GM23248 (cell line): ENCODE measurements at regions not wholly inside any gene's neighbourhood (a gene's known extent, or its start where the extent isn't known, plus 50 kb on each side); places are given as distances from the start of the nearest gene placed in this dataset.

Experiments
- DNase-seq: peaks from one replicate; pipeline ENCODE4 v3.0.0-alpha.2; 2015
- H2AFZ ChIP-seq: fragments of 200-600 bp; sonication (generic); 2 replicates; pipeline ENCODE4 v1.6.1; 2016; ENCODE audit warnings: antibody characterized with exemption
- H3F3A ChIP-seq: fragments of 200-600 bp; sonication (generic); 2 replicates; pipeline ENCODE4 v1.6.1; 2016; ENCODE audit warnings: mild to moderate bottlenecking, antibody characterized with exemption, mixed run types; ENCODE audit not compliant: insufficient read depth
- H3K27ac ChIP-seq: fragments of 200-600 bp; sonication (generic); 2 replicates; pipeline ENCODE4 v1.5.1; 2016; ENCODE audit warnings: mild to moderate bottlenecking
- H3K27me3 ChIP-seq: fragments of 200-600 bp; sonication (generic); replicated peaks from 2 replicates; pipeline ENCODE4 v1.6.1; 2016; ENCODE audit warnings: mild to moderate bottlenecking; ENCODE audit not compliant: insufficient read depth
- H3K36me3 ChIP-seq: fragments of 200-600 bp; sonication (generic); 2 replicates; pipeline ENCODE4 v1.6.1; 2016; ENCODE audit warnings: low read depth, mild to moderate bottlenecking
- H3K4me1 ChIP-seq: fragments of 200-600 bp; sonication (generic); 2 replicates; pipeline ENCODE4 v1.6.1; 2016; ENCODE audit warnings: mild to moderate bottlenecking; ENCODE audit not compliant: insufficient read depth
- H3K4me2 ChIP-seq: fragments of 200-600 bp; sonication (generic); one replicate; pipeline ENCODE4 v1.6.1; 2016; ENCODE audit warnings: mild to moderate bottlenecking; ENCODE audit not compliant: unreplicated experiment
- H3K4me3 ChIP-seq: fragments of 200-600 bp; sonication (generic); 2 replicates; pipeline ENCODE4 v1.5.1; 2016; ENCODE audit warnings: mild to moderate bottlenecking
- H3K79me2 ChIP-seq: fragments of 200-600 bp; sonication (generic); 2 replicates; pipeline ENCODE4 v1.6.1; 2016; ENCODE audit warnings: mild to moderate bottlenecking; ENCODE audit not compliant: insufficient read depth
- H3K9ac ChIP-seq: fragments of 200-600 bp; sonication (generic); 2 replicates; pipeline ENCODE4 v1.6.1; 2016; ENCODE audit warnings: mild to moderate bottlenecking
- H3K9me2 ChIP-seq: fragments of 200-600 bp; sonication (generic); 2 replicates; pipeline ENCODE4 v1.6.1; 2016; ENCODE audit warnings: mixed run types, mild to moderate bottlenecking, moderate library complexity; ENCODE audit not compliant: insufficient read depth
- H3K9me3 ChIP-seq: fragments of 200-600 bp; sonication (generic); one replicate; pipeline ENCODE4 v1.6.1; 2017; ENCODE audit warnings: low read depth
- H4K20me1 ChIP-seq: fragments of 200-600 bp; sonication (generic); 2 replicates; pipeline ENCODE4 v1.6.0; 2016; ENCODE audit not compliant: insufficient read depth
- EZH2 ChIP-seq: fragments of 200-600 bp; sonication (generic); IDR thresholded peaks from 2 replicates; pipeline ENCODE4 v1.6.1; 2018; ENCODE audit warnings: antibody characterized with exemption, mild to moderate bottlenecking; ENCODE audit not compliant: insufficient read depth, poor library complexity, severe bottlenecking
- EZH2phosphoT487 ChIP-seq: fragments of 200-600 bp; sonication (generic); IDR thresholded peaks from 2 replicates; pipeline ENCODE4 v1.6.1; 2018; ENCODE audit warnings: antibody characterized with exemption, moderate library complexity, mild to moderate bottlenecking, low read depth; ENCODE audit not compliant: insufficient read depth
- WGBS, 2 experiments: methylation state at CpG; one replicate each; pipeline ENCODE4 v1.1.6; 2015 to 2017; ENCODE audit warnings: low lambda C conversion rate in 2 of 2, low coverage in 1 of 2; ENCODE audit errors: missing lambda C conversion rate in 2 of 2; 5-methylcytosine and 5-hydroxymethylcytosine counted together
- in situ Hi-C: fragments of 300-500 bp; cut with MboI; formaldehyde crosslinking; loops from 2 replicates; pipeline ENCODE4 v1.15.0; 2020

DNA sequence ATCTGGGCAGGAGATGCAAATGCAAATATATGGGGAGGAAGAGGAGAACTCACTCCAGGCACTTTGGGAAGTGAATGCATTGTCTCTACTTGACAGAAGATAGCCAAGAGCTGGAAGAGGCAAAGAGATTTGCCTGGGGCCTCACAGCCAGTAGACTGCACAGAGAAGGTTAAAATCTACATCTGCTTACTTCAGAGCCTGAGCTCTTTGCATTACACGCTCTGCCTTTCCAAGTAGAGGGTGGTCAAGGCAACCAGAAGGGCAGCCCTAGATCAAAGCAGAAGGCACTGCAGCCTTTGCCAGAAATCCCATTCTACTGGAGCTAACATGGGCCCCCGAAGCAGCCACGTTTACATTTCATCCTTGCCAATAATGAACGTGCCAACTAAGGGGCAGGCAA, 407.2 kb upstream of the CCL2 start:
- Histone ChIP-seq H3K4me3 (no peak overlapping the region), H3K9me3 (no peaks in the 10 kb centered on the region), H3F3A (no peaks in the 10 kb centered on the region), H3K79me2 (no peaks in the 10 kb centered on the region), H3K27ac (no peak overlapping the region), H3K4me2 (no peak overlapping the region), H3K27me3 (no peaks in the 10 kb centered on the region; the same call in 1 of the 2 replicates), H3K36me3 (no peaks in the 10 kb centered on the region), H3K9ac (no peak overlapping the region), H3K4me1 (no peaks in the 10 kb centered on the region), H4K20me1 (no peaks in the 10 kb centered on the region), H2AFZ (no peak overlapping the region), H3K9me2 (no peaks in the 10 kb centered on the region)
- in situ Hi-C loops: no loop called here
- TF ChIP-seq EZH2phosphoT487 (no peak), EZH2 (no peak)
- no peak for DNase-seq
- 0 to 2% methylated on average over 4 of the region's 4 CpGs for WGBS, 2 experiments

GRCh38 chr17:33848433-33848832, 406.7 kb upstream of the CCL2 start:
- TF ChIP-seq EZH2phosphoT487 (no peak), EZH2 (no peak)
- no peaks in the 10 kb centered on the region; the same call in 1 of the 2 replicates for H3K27me3 ChIP-seq
- H3K4me1 ChIP-seq: no peaks in the 10 kb centered on the region
- WGBS, 2 experiments: 25 to 29% methylated on average over 3 of the region's 3 CpGs
- no peak for DNase-seq
- H2AFZ ChIP-seq: no peak overlapping the region
- H4K20me1 ChIP-seq: no peaks in the 10 kb centered on the region
- no peak overlapping the region for H3K9ac ChIP-seq
- in situ Hi-C loops: no loop called here
- no peaks in the 10 kb centered on the region for H3K9me2 ChIP-seq
- H3K4me2 ChIP-seq: no peak overlapping the region
- H3K36me3 ChIP-seq: no peaks in the 10 kb centered on the region
- no peaks in the 10 kb centered on the region for H3F3A ChIP-seq
- H3K27ac ChIP-seq: no peak overlapping the region
- H3K79me2 ChIP-seq: no peaks in the 10 kb centered on the region
- no peak overlapping the region for H3K4me3 ChIP-seq
- no peaks in the 10 kb centered on the region for H3K9me3 ChIP-seq

GRCh38 chr17:33854596-33854995, 400.5 kb upstream of the CCL2 start:
- no peaks in the 10 kb centered on the region for H3K79me2 ChIP-seq
- no peaks in the 10 kb centered on the region for H3K36me3 ChIP-seq
- H3K4me3 ChIP-seq: no peak overlapping the region
- no peaks in the 10 kb centered on the region for H3K9me2 ChIP-seq
- peak; percentile 6 for DNase-seq
- no peaks in the 10 kb centered on the region for H3F3A ChIP-seq
- no peaks in the 10 kb centered on the region for H3K9me3 ChIP-seq
- no peak overlapping the region for H2AFZ ChIP-seq
- no peak overlapping the region for H3K27ac ChIP-seq
- H3K4me1 ChIP-seq: no peaks in the 10 kb centered on the region
- H3K9ac ChIP-seq: no peak overlapping the region
- 18 to 25% methylated on average over 2 of the region's 2 CpGs for WGBS, 2 experiments
- no peak overlapping the region for H3K4me2 ChIP-seq
- in situ Hi-C loops: no loop called here
- H4K20me1 ChIP-seq: no peaks in the 10 kb centered on the region
- no peaks in the 10 kb centered on the region; the same call in 1 of the 2 replicates for H3K27me3 ChIP-seq
- TF ChIP-seq EZH2 (no peak), EZH2phosphoT487 (no peak)

DNA sequence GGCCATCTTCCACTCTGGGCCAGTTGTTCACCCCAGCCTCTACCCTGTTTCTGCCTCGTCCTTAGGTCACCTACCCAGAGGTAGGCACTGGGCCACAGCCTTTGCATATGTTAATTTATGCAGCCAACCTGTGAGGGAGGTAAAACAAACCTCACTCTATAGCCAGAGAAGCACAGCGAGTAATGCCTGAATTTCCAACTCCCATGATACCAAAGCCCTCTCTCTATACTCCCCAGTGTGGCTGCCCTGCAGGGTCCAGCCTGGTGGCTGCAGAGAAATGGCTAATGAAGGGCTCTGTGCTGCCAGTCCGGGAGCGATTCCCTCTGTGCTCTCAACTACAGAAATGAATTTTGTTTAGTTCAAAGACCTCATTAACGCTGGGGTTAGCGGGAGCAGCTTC, 397.0 kb upstream of the CCL2 start:
- TF ChIP-seq EZH2phosphoT487: no peak
- TF ChIP-seq EZH2: no peak
- WGBS, 2 experiments: 10 to 15% methylated on average over 6 of the region's 6 CpGs

DNA sequence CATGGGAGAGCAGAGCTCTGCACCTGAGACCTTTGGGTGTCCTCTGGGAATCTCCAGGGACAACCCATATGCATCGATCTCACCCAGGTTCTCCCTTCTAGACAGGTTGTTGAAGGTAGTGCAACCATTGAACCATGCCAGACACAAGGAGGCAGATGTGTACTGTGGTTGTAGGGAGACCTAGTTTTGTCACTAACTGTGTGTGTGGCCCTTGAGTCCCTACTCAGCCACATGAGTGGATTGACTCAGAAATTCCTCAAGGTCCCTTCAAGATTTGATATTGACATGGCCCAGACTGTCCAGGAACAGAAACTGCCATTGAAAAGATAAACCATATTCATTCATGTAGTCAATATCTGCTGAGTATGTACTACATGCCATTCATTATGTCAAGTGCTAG, 396.4 kb upstream of the CCL2 start:
- in situ Hi-C loops: no loop called here
- WGBS, 2 experiments: 10 to 25% methylated on average over 1 of the region's 1 CpG
- no peaks in the 10 kb centered on the region for H3K9me3 ChIP-seq
- H3K9me2 ChIP-seq: no peaks in the 10 kb centered on the region
- no peak overlapping the region for H3K27ac ChIP-seq
- no peak overlapping the region for H3K4me2 ChIP-seq
- H3K4me1 ChIP-seq: no peaks in the 10 kb centered on the region
- no peak for DNase-seq
- H3K9ac ChIP-seq: no peak overlapping the region
- no peak overlapping the region for H3K4me3 ChIP-seq
- no peak overlapping the region for H2AFZ ChIP-seq
- H3K79me2 ChIP-seq: no peaks in the 10 kb centered on the region
- no peaks in the 10 kb centered on the region for H3F3A ChIP-seq
- no peaks in the 10 kb centered on the region for H3K36me3 ChIP-seq
- no peaks in the 10 kb centered on the region for H3K27me3 ChIP-seq
- H4K20me1 ChIP-seq: no peaks in the 10 kb centered on the region
- TF ChIP-seq EZH2 (no peak), EZH2phosphoT487 (no peak)

More for the DNA sequence above, 397.0 kb upstream of the CCL2 start:
- Histone ChIP-seq H3K27me3 (no peaks in the 10 kb centered on the region), H2AFZ (no peak overlapping the region), H3K9me3 (no peaks in the 10 kb centered on the region), H4K20me1 (no peaks in the 10 kb centered on the region), H3K4me2 (no peak overlapping the region), H3K4me3 (no peak overlapping the region), H3K9me2 (no peaks in the 10 kb centered on the region), H3K9ac (no peak overlapping the region), H3K4me1 (no peaks in the 10 kb centered on the region), H3K36me3 (no peaks in the 10 kb centered on the region), H3F3A (no peaks in the 10 kb centered on the region), H3K27ac (no peak overlapping the region), H3K79me2 (no peaks in the 10 kb centered on the region)
- DNase-seq: no peak
- in situ Hi-C loops: no loop called here
